CD4-positive, CD25-positive, alpha-beta regulatory T cell (primary cell): ENCODE measurements at regions not wholly inside any gene's neighbourhood (a gene's known extent, or its start where the extent isn't known, plus 50 kb on each side); places are given as distances from the start of the nearest gene placed in this dataset.

Experiments
- ATAC-seq, 2 donors: fragments of 150-1000 bp; cut with Tn5 transposase; one replicate each; pipeline ENCODE4 v1.10.0; 2021; ENCODE audit warnings: low read depth in 2 of 2, moderate number of reproducible peaks in 2 of 2, moderate library complexity in 1 of 2
- DNase-seq, 3 donors: peaks; one replicate each; pipeline versions ENCODE4 v3.0.0 to v3.0.0-alpha.2; 2012 to 2022; ENCODE audit warnings: mixed read lengths in 1 of 3
- H3K27ac ChIP-seq: one replicate; pipeline ENCODE4 v1.7.0; 2013; ENCODE audit warnings: mild to moderate bottlenecking, low read length; ENCODE audit not compliant: insufficient read depth, poor library complexity, severe bottlenecking
- H3K27me3 ChIP-seq: one replicate; pipeline ENCODE4 v1.7.0; 2013; ENCODE audit warnings: low read length; ENCODE audit not compliant: control insufficient read depth, insufficient read depth
- H3K36me3 ChIP-seq: one replicate; pipeline ENCODE4 v1.7.0; 2013; ENCODE audit warnings: mild to moderate bottlenecking, low read length, moderate library complexity; ENCODE audit not compliant: control insufficient read depth, insufficient read depth
- H3K4me1 ChIP-seq: 2 replicates; pipeline ENCODE4 v1.7.0; 2013; ENCODE audit warnings: mild to moderate bottlenecking, low read length; ENCODE audit not compliant: insufficient read depth, control insufficient read depth, poor library complexity, severe bottlenecking
- H3K4me3 ChIP-seq: one replicate; pipeline ENCODE4 v1.7.0; 2013; ENCODE audit warnings: low read depth, mild to moderate bottlenecking, low read length, moderate library complexity
- H3K9me3 ChIP-seq, 2 experiments: 1 replicate in 1 of 2; 2 replicates in 1 of 2; pipeline ENCODE4 v1.7.0; 2013; ENCODE audit warnings: low read length in 2 of 2, mild to moderate bottlenecking in 1 of 2, moderate library complexity in 1 of 2; ENCODE audit not compliant: control insufficient read depth in 2 of 2
- H3K27ac Mint-ChIP-seq, 3 donors: one replicate each; pipeline ENCODE4 v1.8.0; 2020 to 2022; ENCODE audit warnings: mild to moderate bottlenecking in 3 of 3, mixed read lengths in 3 of 3, moderate library complexity in 2 of 3
- H3K27me3 Mint-ChIP-seq: one replicate; pipeline ENCODE4 v1.8.0; 2022; ENCODE audit warnings: mild to moderate bottlenecking, mixed read lengths
- H3K36me3 Mint-ChIP-seq: one replicate; pipeline ENCODE4 v1.8.0; 2020; ENCODE audit warnings: mixed read lengths
- H3K4me1 Mint-ChIP-seq, 4 donors: one replicate each; pipeline ENCODE4 v1.8.0; 2020 to 2022; ENCODE audit warnings: mixed read lengths in 4 of 4, mild to moderate bottlenecking in 1 of 4
- H3K4me3 Mint-ChIP-seq, 4 donors: one replicate each; pipeline ENCODE4 v1.8.0; 2020 to 2022; ENCODE audit warnings: mild to moderate bottlenecking in 4 of 4, mixed read lengths in 4 of 4, moderate library complexity in 3 of 4
- H3K9me3 Mint-ChIP-seq, 7 donors: one replicate each; pipeline ENCODE4 v1.8.0; 2020 to 2022; ENCODE audit warnings: mixed read lengths in 7 of 7, mild to moderate bottlenecking in 3 of 7, moderate library complexity in 2 of 7

DNA sequence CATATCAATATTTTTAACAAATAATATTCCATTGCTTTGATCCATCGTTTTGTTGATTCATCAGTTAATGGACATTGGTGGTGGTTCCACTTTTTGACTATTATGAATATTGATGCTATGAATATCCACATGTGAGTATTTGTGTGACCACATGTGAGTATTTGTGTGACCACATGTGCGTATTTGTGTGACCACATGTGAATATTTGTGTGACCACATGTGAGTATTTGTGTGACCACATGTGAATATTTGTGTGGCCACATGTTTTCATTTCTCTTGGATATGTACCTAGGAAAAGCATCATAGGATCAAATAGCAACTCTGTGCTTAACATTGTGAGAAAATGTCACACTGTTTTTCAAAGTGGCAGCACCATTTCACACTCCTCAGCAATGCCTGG is 433.6 kb upstream of the FRG1 start:
- Histone ChIP-seq H3K27me3 (no peaks in the 10 kb centered on the region), H3K36me3 (no peaks in the 10 kb centered on the region), H3K4me3 (no peak overlapping the region), H3K9me3 (no peaks in the 10 kb centered on the region), H3K27ac (no peak overlapping the region), H3K4me1 (no peaks in the 10 kb centered on the region)
- peaks cover 0 to 2% (median 0%) of the 10 kb centered on the region in 4 donors for H3K4me1 Mint-ChIP-seq
- H3K27ac Mint-ChIP-seq, result no peak overlapping the region
- no peak for DNase-seq
- H3K9me3 Mint-ChIP-seq, result peaks cover 0 to 14% (median 3%) of the 10 kb centered on the region in 7 donors
- H3K27me3 Mint-ChIP-seq, result no peaks in the 10 kb centered on the region
- no peak for ATAC-seq
- H3K4me3 Mint-ChIP-seq, result no peak overlapping the region
- H3K36me3 Mint-ChIP-seq, result no peaks in the 10 kb centered on the region

DNA sequence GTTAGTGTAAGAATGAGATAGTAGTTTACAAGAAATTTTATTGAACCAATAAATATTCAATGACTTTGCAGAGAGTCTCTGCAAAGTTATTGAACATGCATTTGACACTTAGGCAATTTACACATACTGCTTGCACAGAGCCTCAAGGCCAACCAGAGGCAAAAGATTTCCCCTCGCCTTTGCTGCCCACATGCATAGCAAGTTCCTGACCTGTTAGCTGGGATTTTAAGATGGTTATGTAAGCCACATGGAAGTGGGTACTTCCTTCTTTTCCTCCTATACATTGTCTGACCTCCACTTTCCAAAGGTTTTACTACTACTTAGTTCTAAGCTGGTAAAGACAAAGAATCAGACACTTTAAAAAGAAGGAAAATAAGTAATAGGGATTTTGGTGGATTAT is 430.1 kb upstream of the FRG1 start:
- H3K4me1 ChIP-seq, result no peaks in the 10 kb centered on the region
- no peaks in the 10 kb centered on the region for H3K36me3 ChIP-seq
- H3K9me3 ChIP-seq, result no peaks in the 10 kb centered on the region
- H3K27me3 Mint-ChIP-seq, result no peaks in the 10 kb centered on the region
- DNase-seq, result no peak
- peaks cover 0 to 9% (median 1%) of the 10 kb centered on the region in 7 donors for H3K9me3 Mint-ChIP-seq
- H3K4me3 ChIP-seq, result no peak overlapping the region
- no peaks in the 10 kb centered on the region for H3K27me3 ChIP-seq
- no peaks in the 10 kb centered on the region for H3K36me3 Mint-ChIP-seq
- no peaks in the 10 kb centered on the region for H3K4me1 Mint-ChIP-seq
- H3K27ac Mint-ChIP-seq, result no peak overlapping the region
- no peak for ATAC-seq
- no peak overlapping the region for H3K4me3 Mint-ChIP-seq
- H3K27ac ChIP-seq, result no peak overlapping the region

DNA sequence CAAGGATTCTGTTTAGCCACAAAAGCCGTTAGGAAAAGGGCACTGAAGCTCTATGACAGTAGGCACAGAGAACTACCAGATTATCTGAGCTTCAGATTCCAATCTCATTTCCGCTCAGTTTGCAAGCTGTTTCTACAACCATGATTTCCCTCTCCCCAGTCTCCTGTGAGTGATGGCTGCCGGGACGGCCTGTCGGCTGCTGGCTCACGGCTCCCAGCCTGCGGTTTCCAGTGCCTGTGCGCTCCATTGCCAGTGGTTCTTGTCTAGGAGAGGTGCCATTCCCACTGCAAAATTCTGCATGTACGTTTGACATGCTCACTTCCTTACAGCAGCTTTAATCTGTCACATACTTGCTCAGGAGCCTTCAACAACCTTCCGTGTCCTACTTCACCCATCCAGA is 429.1 kb upstream of the FRG1 start:
- no peaks in the 10 kb centered on the region for H3K4me1 ChIP-seq
- H3K27me3 Mint-ChIP-seq, result no peaks in the 10 kb centered on the region

DNA sequence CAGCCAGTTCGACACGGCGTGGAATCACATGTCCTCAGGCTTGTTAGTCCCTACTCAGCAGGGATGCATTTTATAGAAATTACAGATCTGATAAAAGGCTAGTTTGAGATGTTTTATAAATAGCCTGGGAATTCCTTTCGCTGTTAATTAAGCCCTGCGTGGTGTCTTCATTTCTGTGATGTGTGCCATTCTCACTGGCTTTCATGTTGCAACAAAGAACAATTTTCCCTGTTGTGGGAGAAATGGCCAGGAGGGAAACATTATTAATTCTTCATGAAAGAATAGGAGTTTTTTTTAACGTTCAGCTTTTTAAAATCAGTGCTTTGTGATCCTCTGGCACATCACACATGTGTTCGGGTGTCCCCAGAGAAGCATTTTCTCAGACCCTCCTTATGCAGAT is 427.3 kb upstream of the FRG1 start:
- Mint-ChIP-seq H3K27ac (no peak overlapping the region), H3K4me3 (no peak overlapping the region), H3K36me3 (no peaks in the 10 kb centered on the region), H3K9me3 (peaks cover 0 to 5% (median 2%) of the 10 kb centered on the region in 7 donors), H3K4me1 (no peaks in the 10 kb centered on the region), H3K27me3 (no peaks in the 10 kb centered on the region)
- H3K27me3 ChIP-seq, result no peaks in the 10 kb centered on the region
- no peaks in the 10 kb centered on the region for H3K9me3 ChIP-seq
- no peaks in the 10 kb centered on the region for H3K36me3 ChIP-seq
- no peak overlapping the region for H3K4me3 ChIP-seq
- ATAC-seq (no peak), DNase-seq (no peak)
- H3K4me1 ChIP-seq, result no peaks in the 10 kb centered on the region
- no peak overlapping the region for H3K27ac ChIP-seq

More for the DNA sequence above, 429.1 kb upstream of the FRG1 start:
- Histone ChIP-seq H3K4me3 (no peak overlapping the region), H3K27me3 (no peaks in the 10 kb centered on the region), H3K36me3 (no peaks in the 10 kb centered on the region), H3K27ac (no peak overlapping the region), H3K9me3 (no peaks in the 10 kb centered on the region)
- Mint-ChIP-seq H3K4me1 (no peaks in the 10 kb centered on the region), H3K36me3 (no peaks in the 10 kb centered on the region), H3K4me3 (no peak overlapping the region), H3K27ac (no peak overlapping the region), H3K9me3 (peaks cover 0 to 8% (median 2%) of the 10 kb centered on the region in 7 donors)
- no peak for DNase-seq
- no peak for ATAC-seq

DNA sequence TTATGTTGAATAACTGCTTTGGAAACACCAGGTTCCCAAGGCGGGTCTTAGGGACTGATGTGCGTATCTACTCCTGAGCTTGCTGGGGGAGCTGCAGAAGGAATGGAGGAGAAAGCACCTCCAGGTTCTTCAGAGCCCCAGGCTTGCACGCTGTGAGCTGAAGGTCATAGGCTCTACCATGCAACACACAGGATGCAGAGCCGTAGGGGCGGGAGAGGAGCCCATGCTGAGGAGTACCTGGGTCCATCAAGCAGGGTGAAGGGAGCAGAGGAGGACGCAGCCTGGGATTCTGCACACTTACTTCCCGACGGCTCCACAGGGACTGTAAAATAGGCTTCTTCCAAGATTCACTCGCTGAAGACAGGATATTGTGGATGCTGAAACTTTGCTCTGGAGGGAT is 426.5 kb upstream of the FRG1 start:
- ATAC-seq (no peak), DNase-seq (no peak)
- Mint-ChIP-seq H3K4me1 (no peaks in the 10 kb centered on the region), H3K27me3 (no peaks in the 10 kb centered on the region), H3K4me3 (no peak overlapping the region), H3K36me3 (no peaks in the 10 kb centered on the region), H3K27ac (no peak overlapping the region), H3K9me3 (peaks cover 0 to 4% (median 2%) of the 10 kb centered on the region in 7 donors)
- Histone ChIP-seq H3K27me3 (no peaks in the 10 kb centered on the region), H3K36me3 (no peaks in the 10 kb centered on the region), H3K4me3 (no peak overlapping the region), H3K27ac (no peak overlapping the region), H3K9me3 (no peaks in the 10 kb centered on the region), H3K4me1 (no peaks in the 10 kb centered on the region)

DNA sequence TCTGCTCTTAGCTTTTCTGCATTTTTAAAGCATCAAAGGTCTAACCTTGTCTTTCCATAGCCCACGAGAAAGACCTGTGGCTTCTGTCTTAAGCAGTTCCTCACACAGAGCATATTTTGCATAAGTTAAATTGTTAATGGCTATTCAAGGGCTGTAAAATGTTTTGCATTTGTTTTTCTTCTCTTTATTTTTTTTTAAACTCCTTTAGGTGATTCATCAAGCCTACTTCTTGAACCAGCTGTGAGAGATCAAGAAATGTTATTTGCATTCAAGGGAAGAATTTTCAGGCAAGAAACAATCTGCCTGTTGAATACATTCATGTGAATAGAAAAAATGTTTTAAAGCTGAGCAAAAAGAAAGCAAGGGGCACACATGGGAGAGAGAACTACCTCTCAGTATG is 423.8 kb upstream of the FRG1 start:
- no peaks in the 10 kb centered on the region for H3K27me3 Mint-ChIP-seq

DNA sequence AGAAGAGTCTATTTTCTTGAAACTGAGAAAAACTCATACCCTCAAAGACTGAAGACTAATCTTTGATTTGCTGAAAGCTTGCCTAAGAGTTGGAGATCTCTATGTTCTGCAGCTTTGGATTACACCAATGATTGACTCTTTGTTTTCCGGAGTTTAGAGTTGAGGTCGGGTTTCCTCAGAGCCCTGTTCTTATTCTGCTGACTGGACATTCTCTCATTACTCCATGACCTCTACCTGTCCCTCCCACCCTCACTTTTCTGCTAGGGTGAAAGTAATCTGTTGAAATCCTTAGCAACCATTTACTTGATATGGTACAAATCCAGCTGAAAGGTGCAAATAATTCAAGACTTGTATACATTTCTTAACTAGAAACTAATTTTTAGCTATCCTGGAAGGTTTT is 421.5 kb upstream of the FRG1 start:
- Histone ChIP-seq H3K9me3 (no peaks in the 10 kb centered on the region), H3K36me3 (no peaks in the 10 kb centered on the region), H3K27me3 (no peaks in the 10 kb centered on the region), H3K4me3 (no peak overlapping the region), H3K27ac (no peak overlapping the region), H3K4me1 (no peaks in the 10 kb centered on the region)
- no peak overlapping the region for H3K27ac Mint-ChIP-seq
- no peaks in the 10 kb centered on the region for H3K36me3 Mint-ChIP-seq
- no peak for ATAC-seq
- H3K27me3 Mint-ChIP-seq, result no peaks in the 10 kb centered on the region
- DNase-seq, result no peak
- H3K4me3 Mint-ChIP-seq, result no peak overlapping the region
- H3K4me1 Mint-ChIP-seq, result no peaks in the 10 kb centered on the region
- H3K9me3 Mint-ChIP-seq, result peaks cover 0 to 14% (median 2%) of the 10 kb centered on the region in 7 donors

More for the DNA sequence above, 423.8 kb upstream of the FRG1 start:
- no peak overlapping the region for H3K4me3 Mint-ChIP-seq
- Histone ChIP-seq H3K27ac (no peak overlapping the region), H3K27me3 (no peaks in the 10 kb centered on the region), H3K36me3 (no peaks in the 10 kb centered on the region), H3K4me3 (no peak overlapping the region), H3K9me3 (no peaks in the 10 kb centered on the region), H3K4me1 (no peaks in the 10 kb centered on the region)
- H3K36me3 Mint-ChIP-seq, result no peaks in the 10 kb centered on the region
- H3K4me1 Mint-ChIP-seq, result no peaks in the 10 kb centered on the region
- DNase-seq, result no peak
- peaks cover 0 to 5% (median 2%) of the 10 kb centered on the region in 7 donors for H3K9me3 Mint-ChIP-seq
- no peak for ATAC-seq
- no peak overlapping the region for H3K27ac Mint-ChIP-seq

DNA sequence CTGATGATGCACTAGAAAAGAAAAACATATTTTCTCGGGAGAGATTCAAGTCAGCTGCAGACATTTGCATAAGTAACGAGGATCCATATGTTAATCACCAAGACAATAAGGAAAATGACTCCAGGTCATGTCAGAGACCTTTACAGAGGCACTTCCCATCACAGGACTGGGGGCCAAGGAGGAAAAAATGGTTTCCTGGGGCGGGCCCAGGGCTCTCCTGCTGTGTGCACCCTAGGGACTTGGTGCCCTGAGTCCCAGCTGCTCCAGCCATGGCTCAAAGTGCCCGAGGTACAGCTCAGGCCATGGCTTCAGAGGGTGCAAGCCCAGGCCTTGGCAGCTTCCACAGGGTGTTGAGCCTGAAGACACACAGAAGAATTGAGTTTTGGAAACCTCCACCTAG is 415.4 kb upstream of the FRG1 start:
- H3K36me3 ChIP-seq, result no peaks in the 10 kb centered on the region
- no peak overlapping the region for H3K27ac ChIP-seq
- Mint-ChIP-seq H3K27ac (no peak overlapping the region), H3K9me3 (peaks cover 2 to 31% (median 9%) of the 10 kb centered on the region in 7 donors), H3K4me3 (no peak overlapping the region), H3K36me3 (no peaks in the 10 kb centered on the region), H3K27me3 (no peaks in the 10 kb centered on the region), H3K4me1 (no peaks in the 10 kb centered on the region)
- no peak overlapping the region for H3K4me3 ChIP-seq
- no peaks in the 10 kb centered on the region for H3K4me1 ChIP-seq
- H3K9me3 ChIP-seq, result peaks cover 0 to 13% of the 10 kb centered on the region in 2 experiments
- ATAC-seq, result no peak
- no peaks in the 10 kb centered on the region for H3K27me3 ChIP-seq
- no peak for DNase-seq
